Ovary (tissue), 7 donors: ENCODE measurements at regions not wholly inside any gene's neighbourhood (a gene's known extent, or its start where the extent isn't known, plus 50 kb on each side); places are given as distances from the start of the nearest gene placed in this dataset.
"Not testable (repeated sequence)": the region's sequence is repeated elsewhere in the genome, so short reads cannot be mapped to it uniquely, and the experiment has no call there.

Source experiments
- DNase-seq, 5 donors: peaks; one replicate each; pipeline ENCODE4 v3.0.0-alpha.2; 2019 to 2020
- H3K27ac ChIP-seq, 2 donors: fragments of 200-600 bp; one replicate each; pipeline versions ENCODE4 v1.5.1 to v1.8.0; 2019 to 2022
- H3K27me3 ChIP-seq: fragments of 200-600 bp; one replicate; pipeline ENCODE4 v1.8.0; 2022
- H3K36me3 ChIP-seq: fragments of 200-600 bp; sonication (generic); one replicate; pipeline ENCODE4 v1.5.1; 2019
- H3K4me1 ChIP-seq: one replicate; pipeline ENCODE4 v1.8.1; 2013; ENCODE audit warnings: mild to moderate bottlenecking, moderate library complexity; ENCODE audit not compliant: insufficient read depth
- H3K4me3 ChIP-seq: fragments of 200-600 bp; sonication (generic); one replicate; pipeline ENCODE4 v1.5.1; 2017
- H3K9me3 ChIP-seq, 2 donors: fragments of 200-600 bp in 1 of 2; sonication (generic) in 1 of 2; one replicate each; pipeline versions ENCODE4 v1.5.1 to v1.8.1; 2013 to 2019; ENCODE audit warnings: mild to moderate bottlenecking in 1 of 2, moderate library complexity in 1 of 2
- EP300 ChIP-seq: sonication (generic); formaldehyde crosslinking; IDR thresholded peaks from one replicate; pipeline ENCODE4 v1.6.1; 2017; ENCODE audit warnings: antibody characterized with exemption
- POLR2A ChIP-seq: fragments of 450-650 bp; IDR thresholded peaks from one replicate; pipeline ENCODE4 v1.6.1; 2017; ENCODE audit warnings: antibody characterized with exemption, mild to moderate bottlenecking, moderate library complexity
- WGBS, 3 donors: extraction: QIAGEN DNeasy Blood & Tissue Kit in 1 of 3; methylation state at CpG; one replicate each; pipeline versions ENCODE4 v1.1.5 to v1.1.7; 2013 to 2017; 5-methylcytosine and 5-hydroxymethylcytosine counted together
- intact Hi-C, 4 donors: fragments of 100-400 bp; cut with DNase I; formaldehyde crosslinking; loops; one replicate each; pipeline versions ENCODE4 v1.11.0 to v1.15.1; 2022 to 2023
- TF ChIP-seq, protein P1 (sequence below), 3 donors: fragments of 450-650 bp in 2 of 3; fragments of 200-600 bp in 1 of 3; IDR thresholded peaks; one replicate each; pipeline versions ENCODE4 v1.5.1 to v1.8.0; 2016 to 2022; ENCODE audit warnings: antibody characterized with exemption in 3 of 3, mild to moderate bottlenecking in 1 of 3
- donor health status: DM: no; HTN: no; CAD: no; lungs with moderate emphysema.
- donor health status: DM: no; HTN: no; CAD: no.
- donor health status: Bipolar disorder and iron deficiency.
- donor health status: DM: no; HTN: no; CAD: no.
- donor health status: DM: yes; HTN: yes; CAD: no.

DNA sequence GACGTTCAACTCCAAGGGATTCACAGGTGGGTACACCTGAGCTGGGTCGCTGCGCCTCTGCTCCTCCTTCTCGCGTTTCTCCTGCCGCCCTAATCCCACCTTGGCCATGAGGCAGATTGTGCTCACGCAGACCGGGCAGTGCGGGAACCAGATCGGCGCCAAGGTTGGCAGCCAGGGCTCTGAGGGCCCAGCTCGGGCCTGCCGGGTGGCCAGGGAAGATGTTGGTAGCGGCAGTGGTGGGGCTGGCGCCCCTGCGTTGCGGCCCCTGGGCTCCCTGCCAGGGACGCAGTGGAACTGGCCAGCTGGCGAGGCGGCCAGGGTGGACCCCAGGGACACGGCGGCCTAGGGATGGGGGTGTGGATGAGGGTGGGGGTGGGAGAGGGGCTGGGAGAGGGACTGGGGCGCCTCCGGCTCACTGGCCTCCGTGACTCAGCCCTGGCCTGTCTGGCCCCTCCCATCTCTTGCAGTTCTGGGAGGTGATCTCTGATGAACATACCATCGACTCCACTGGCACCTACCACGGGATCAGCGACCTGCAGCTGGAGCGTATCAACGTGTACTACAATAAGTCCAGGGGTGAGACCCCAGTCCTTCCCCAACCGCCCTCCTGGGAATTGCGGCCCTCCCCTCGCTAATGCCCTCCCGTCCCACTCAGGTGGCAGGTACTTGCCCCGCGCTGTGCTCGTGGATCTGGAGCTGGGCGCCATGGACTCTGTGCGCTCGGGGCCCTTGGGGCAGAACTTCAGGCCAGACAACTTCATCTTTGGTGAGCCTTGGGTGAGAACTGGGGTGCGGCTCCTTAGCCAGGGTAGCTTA lies 114.9 kb upstream of the ALG10B start:
- WGBS, 3 donors: 89% methylated on average over 36 to 41 of the region's 41 CpGs
- TF ChIP-seq EP300: no peak
- TF ChIP-seq, protein P1, sequence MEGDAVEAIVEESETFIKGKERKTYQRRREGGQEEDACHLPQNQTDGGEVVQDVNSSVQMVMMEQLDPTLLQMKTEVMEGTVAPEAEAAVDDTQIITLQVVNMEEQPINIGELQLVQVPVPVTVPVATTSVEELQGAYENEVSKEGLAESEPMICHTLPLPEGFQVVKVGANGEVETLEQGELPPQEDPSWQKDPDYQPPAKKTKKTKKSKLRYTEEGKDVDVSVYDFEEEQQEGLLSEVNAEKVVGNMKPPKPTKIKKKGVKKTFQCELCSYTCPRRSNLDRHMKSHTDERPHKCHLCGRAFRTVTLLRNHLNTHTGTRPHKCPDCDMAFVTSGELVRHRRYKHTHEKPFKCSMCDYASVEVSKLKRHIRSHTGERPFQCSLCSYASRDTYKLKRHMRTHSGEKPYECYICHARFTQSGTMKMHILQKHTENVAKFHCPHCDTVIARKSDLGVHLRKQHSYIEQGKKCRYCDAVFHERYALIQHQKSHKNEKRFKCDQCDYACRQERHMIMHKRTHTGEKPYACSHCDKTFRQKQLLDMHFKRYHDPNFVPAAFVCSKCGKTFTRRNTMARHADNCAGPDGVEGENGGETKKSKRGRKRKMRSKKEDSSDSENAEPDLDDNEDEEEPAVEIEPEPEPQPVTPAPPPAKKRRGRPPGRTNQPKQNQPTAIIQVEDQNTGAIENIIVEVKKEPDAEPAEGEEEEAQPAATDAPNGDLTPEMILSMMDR (IDR thresholded peaks at IDR 0.05): no peak
- no peak for TF ChIP-seq POLR2A
- no peak overlapping the region for H3K4me3 ChIP-seq
- intact Hi-C loops: no loop called here
- H3K9me3 ChIP-seq: no peaks in the 10 kb centered on the region
- H3K27me3 ChIP-seq: no peaks in the 10 kb centered on the region
- H3K27ac ChIP-seq: no peak overlapping the region
- DNase-seq: no peak
- H3K36me3 ChIP-seq: no peaks in the 10 kb centered on the region
- H3K4me1 ChIP-seq: no peaks in the 10 kb centered on the region

- no peaks in the 10 kb centered on the region for H3K36me3 ChIP-seq
- intact Hi-C loops: no loop called here
- TF ChIP-seq, protein P1 (IDR thresholded peaks at IDR 0.05): no peak
- no peak for TF ChIP-seq POLR2A
- TF ChIP-seq EP300: no peak
- H3K4me1 ChIP-seq: no peaks in the 10 kb centered on the region
- no peaks in the 10 kb centered on the region for H3K27me3 ChIP-seq
- DNase-seq: no peak
- no peaks in the 10 kb centered on the region for H3K9me3 ChIP-seq
- H3K4me3 ChIP-seq: no peak overlapping the region
- H3K27ac ChIP-seq: no peak overlapping the region
- 75 to 86% (median 83%) methylated on average over 1 of the region's 1 CpG for WGBS, 3 donors
Observed at GRCh38 chr12:38204831-38205230, 111.7 kb upstream of the ALG10B start.

DNA sequence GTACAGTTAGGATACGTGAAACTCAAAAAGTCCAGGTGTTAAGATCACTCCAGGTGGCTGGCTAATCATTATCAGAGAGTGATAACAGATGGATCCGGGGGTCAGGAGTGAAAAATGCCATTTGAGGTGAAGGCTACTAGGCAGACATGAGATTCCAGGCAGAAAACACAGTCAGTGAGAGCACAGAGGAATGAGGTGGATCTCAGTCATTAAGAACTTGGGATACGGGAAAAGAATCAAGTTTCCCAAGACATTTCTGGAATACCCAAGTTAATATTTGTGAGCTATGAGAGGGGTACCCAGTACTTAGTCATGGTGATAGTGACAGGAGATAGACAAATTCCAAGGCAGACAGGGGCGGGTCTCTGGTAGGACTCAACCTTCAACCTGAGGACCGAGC lies 94.6 kb upstream of the ALG10B start:
- 62 to 67% (median 62%) methylated on average over 5 of the region's 5 CpGs for WGBS, 3 donors
- TF ChIP-seq, protein P1 (IDR thresholded peaks at IDR 0.05): no peak
- TF ChIP-seq EP300 (no peak), POLR2A (no peak)

DNA sequence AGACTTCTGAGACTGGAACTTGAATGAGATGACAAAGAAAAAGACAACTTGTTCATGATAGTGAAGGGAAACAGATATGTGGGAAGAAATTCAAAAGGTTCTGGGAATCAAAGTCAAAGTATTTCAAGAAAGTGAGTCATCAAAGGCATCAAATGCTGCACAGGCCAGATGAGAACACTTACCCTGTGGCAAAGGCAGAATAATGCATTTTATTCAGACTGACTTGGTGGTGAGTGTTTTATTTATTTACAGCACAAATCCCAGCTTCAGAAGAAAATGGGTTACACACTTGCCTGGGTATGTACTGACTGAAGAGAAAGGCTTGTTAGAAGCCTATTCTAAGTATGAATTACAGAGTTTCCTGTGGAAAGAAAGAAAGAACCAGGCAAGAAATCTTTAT lies 78.2 kb upstream of the ALG10B start:
- H3K9me3 ChIP-seq, H3K4me3 ChIP-seq, intact Hi-C loops, H3K36me3 ChIP-seq, H3K27ac ChIP-seq, H3K4me1 ChIP-seq, DNase-seq, H3K27me3 ChIP-seq: not testable (repeated sequence)

More for the DNA sequence above, 94.6 kb upstream of the ALG10B start:
- intact Hi-C loops: no loop called here
- no peak for DNase-seq
- Histone ChIP-seq H3K27ac (no peak overlapping the region), H3K36me3 (no peaks in the 10 kb centered on the region), H3K9me3 (no peaks in the 10 kb centered on the region), H3K27me3 (no peaks in the 10 kb centered on the region), H3K4me1 (no peaks in the 10 kb centered on the region), H3K4me3 (no peak overlapping the region)

- Histone ChIP-seq H3K4me1 (no peaks in the 10 kb centered on the region), H3K27me3 (no peaks in the 10 kb centered on the region), H3K9me3 (no peaks in the 10 kb centered on the region), H3K4me3 (no peak overlapping the region), H3K27ac (no peak overlapping the region), H3K36me3 (no peaks in the 10 kb centered on the region)
- no peak for DNase-seq
- TF ChIP-seq EP300 (no peak), POLR2A (no peak)
- TF ChIP-seq, protein P1 (IDR thresholded peaks at IDR 0.05): no peak
- intact Hi-C loops: no loop called here
Observed at GRCh38 chr12:38253778-38254177, 62.8 kb upstream of the ALG10B start.
